ENCODE measurements at regions not wholly inside any gene's neighbourhood (a gene's known extent, or its start where the extent isn't known, plus 50 kb on each side); places are given as distances from the start of the nearest gene placed in this dataset.

DNA sequence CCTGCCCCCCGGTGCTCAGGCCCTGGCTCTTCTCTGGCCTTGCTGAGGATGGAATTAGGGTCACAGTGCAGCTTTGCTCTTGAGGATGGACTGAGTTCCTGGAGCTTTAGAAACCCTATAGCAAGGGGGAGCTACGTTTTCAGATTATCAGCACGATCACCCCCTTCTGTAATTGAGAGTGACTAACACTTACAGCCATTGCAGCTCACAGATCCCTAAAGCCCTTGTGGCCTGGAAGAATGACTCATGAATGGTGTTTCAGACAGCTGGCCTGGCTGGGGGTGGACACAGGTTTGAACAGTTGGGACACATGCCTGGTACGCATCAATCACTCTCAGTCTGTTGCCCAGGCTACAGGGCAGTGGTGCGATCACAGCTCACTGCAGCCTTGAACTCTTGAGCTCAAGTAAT, 79.7 kb upstream of the IGFBP5 start:
- DNase-seq: no peak
- CTCF ChIA-PET: interaction anchor here (1.3 to 1.7 kb wide), 3 partner anchors 12 to 88 kb away, joined by 3 to 6 read pairs (median 4); no protein-coding TSS in a partner anchor
- H3K27ac Mint-ChIP-seq: no peak overlapping the region
- POLR2A ChIA-PET: no interaction called here
- H3K27me3 Mint-ChIP-seq: peaks cover 5% of the 10 kb centered on the region
- H3K4me1 Mint-ChIP-seq (ENCODE audit: low read depth): no peaks in the 10 kb centered on the region
- no peak overlapping the region for H3K4me3 Mint-ChIP-seq
- ATAC-seq: no peak
- no peak for TF ChIP-seq CTCF (IDR thresholded peaks at IDR 0.05)
- intact Hi-C loops (cut with micrococcal nuclease): no loop called here
- H3K36me3 Mint-ChIP-seq (ENCODE audit: low read depth): no peaks in the 10 kb centered on the region
- H3K9me3 Mint-ChIP-seq: no peaks in the 10 kb centered on the region

- TF ChIP-seq CTCF (IDR thresholded peaks at IDR 0.05): no peak
- no peak overlapping the region for H3K27ac Mint-ChIP-seq
- H3K4me1 Mint-ChIP-seq (ENCODE audit: low read depth): no peaks in the 10 kb centered on the region
- H3K36me3 Mint-ChIP-seq (ENCODE audit: low read depth): no peaks in the 10 kb centered on the region
- peaks cover 5% of the 10 kb centered on the region for H3K27me3 Mint-ChIP-seq
- no peak overlapping the region for H3K4me3 Mint-ChIP-seq
- ChIA-PET POLR2A (no interaction called here), CTCF (interaction anchor here (1.3 kb wide), 1 partner anchor 72 kb away, joined by 4 read pairs; no protein-coding TSS in a partner anchor)
- ATAC-seq (no peak), DNase-seq (no peak)
- intact Hi-C loops (cut with micrococcal nuclease): no loop called here
- H3K9me3 Mint-ChIP-seq: no peaks in the 10 kb centered on the region
Measured at GRCh38 chr2:216774620-216775019, 79.3 kb upstream of the IGFBP5 start.

GRCh38 chr2:216774180-216774579, 78.8 kb upstream of the IGFBP5 start:
- TF ChIP-seq CTCF (IDR thresholded peaks at IDR 0.05): no peak
- ATAC-seq (no peak), DNase-seq (no peak)
- intact Hi-C loops (cut with micrococcal nuclease): no loop called here
- no peaks in the 10 kb centered on the region for H3K36me3 Mint-ChIP-seq (ENCODE audit: low read depth)
- no peak overlapping the region for H3K4me3 Mint-ChIP-seq
- CTCF ChIA-PET: interaction anchor here (0.8 kb wide), 1 partner anchor 123 kb away, joined by 3 read pairs; no protein-coding TSS in a partner anchor
- no peaks in the 10 kb centered on the region for H3K9me3 Mint-ChIP-seq
- peaks cover 5% of the 10 kb centered on the region for H3K27me3 Mint-ChIP-seq
- POLR2A ChIA-PET: no interaction called here
- H3K27ac Mint-ChIP-seq: no peak overlapping the region
- H3K4me1 Mint-ChIP-seq (ENCODE audit: low read depth): no peaks in the 10 kb centered on the region

DNA sequence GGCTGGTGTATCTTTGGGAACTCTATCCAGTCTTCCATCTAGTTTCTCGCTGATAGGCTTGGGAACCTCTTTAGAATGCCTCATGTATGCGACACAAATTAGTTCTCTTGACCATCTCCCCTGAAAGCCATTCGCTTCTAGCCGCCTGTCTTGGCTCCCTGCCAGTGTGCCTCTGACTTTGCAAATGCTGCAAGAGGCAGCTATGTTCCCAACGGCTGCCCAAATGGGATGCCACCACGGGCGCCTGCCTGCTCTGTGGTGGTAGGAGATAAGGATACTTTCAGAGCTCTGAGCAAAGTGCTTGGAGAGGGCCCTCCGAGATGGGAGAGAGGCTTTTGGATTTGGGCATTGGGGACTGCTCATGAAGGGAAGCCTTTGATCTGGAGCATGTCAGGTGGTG, 77.7 kb upstream of the IGFBP5 start:
- ChIA-PET POLR2A (interaction anchor here (0.7 kb wide), 1 partner anchor 15 kb away, joined by 3 read pairs; no protein-coding TSS in a partner anchor), CTCF (no interaction called here)
- intact Hi-C loops (cut with micrococcal nuclease): no loop called here
- H3K4me3 Mint-ChIP-seq: no peak overlapping the region
- H3K36me3 Mint-ChIP-seq (ENCODE audit: low read depth): no peaks in the 10 kb centered on the region
- DNase-seq (no peak), ATAC-seq (no peak)
- no peak overlapping the region for H3K27ac Mint-ChIP-seq
- peaks cover 5% of the 10 kb centered on the region for H3K27me3 Mint-ChIP-seq
- H3K9me3 Mint-ChIP-seq: no peaks in the 10 kb centered on the region
- no peaks in the 10 kb centered on the region for H3K4me1 Mint-ChIP-seq (ENCODE audit: low read depth)
- TF ChIP-seq CTCF (IDR thresholded peaks at IDR 0.05): no peak

GRCh38 chr2:216770717-216771116, 75.4 kb upstream of the IGFBP5 start:
- no peaks in the 10 kb centered on the region for H3K4me1 Mint-ChIP-seq (ENCODE audit: low read depth)
- ATAC-seq (no peak), DNase-seq (no peak)
- peaks cover 8% of the 10 kb centered on the region for H3K27me3 Mint-ChIP-seq
- POLR2A ChIA-PET: no interaction called here
- intact Hi-C loops (cut with micrococcal nuclease): no loop called here
- H3K36me3 Mint-ChIP-seq (ENCODE audit: low read depth): no peaks in the 10 kb centered on the region
- CTCF ChIA-PET: no interaction called here
- H3K4me3 Mint-ChIP-seq: no peak overlapping the region
- no peak for TF ChIP-seq CTCF (IDR thresholded peaks at IDR 0.05)
- H3K9me3 Mint-ChIP-seq: no peaks in the 10 kb centered on the region
- H3K27ac Mint-ChIP-seq: no peak overlapping the region
